ENCODE measurements at regions not wholly inside any gene's neighbourhood (a gene's known extent, or its start where the extent isn't known, plus 50 kb on each side); places are given as distances from the start of the nearest gene placed in this dataset.

DNA sequence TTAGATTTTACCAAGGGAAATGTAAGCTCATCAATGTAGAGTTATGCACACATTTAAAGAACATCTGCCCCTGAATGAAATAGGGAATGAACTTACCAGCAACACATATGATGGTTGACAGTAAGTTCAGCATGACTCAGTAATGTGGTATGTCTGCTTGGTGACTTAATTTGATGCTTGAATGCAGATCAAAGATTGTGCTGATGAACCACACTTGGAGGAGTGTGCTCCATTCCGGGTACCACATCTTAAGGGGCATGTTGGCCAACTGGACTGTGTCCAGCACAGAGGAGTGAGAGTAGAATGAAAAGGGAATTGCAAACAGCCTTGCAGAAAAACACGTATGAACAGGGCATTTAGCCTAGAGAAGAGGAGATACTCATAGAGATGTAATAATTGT, 171.0 kb upstream of the RARB start:
- TF ChIP-seq GATA2 (IDR thresholded peaks at IDR 0.05; ENCODE audit: low read depth, low read length) = no peak
- TF ChIP-seq GATA3 (IDR thresholded peaks at IDR 0.05; ENCODE audit: low read depth, low read length) = no peak
